GOT3 (cell line): ENCODE measurements at regions not wholly inside any gene's neighbourhood (a gene's known extent, or its start where the extent isn't known, plus 50 kb on each side); places are given as distances from the start of the nearest gene placed in this dataset.
"Not testable (repeated sequence)": the region's sequence is repeated elsewhere in the genome, so short reads cannot be mapped to it uniquely, and the experiment has no call there.

ENCODE experiments used
- DNase-seq: peaks from one replicate; lab custom pipeline; 2025; ENCODE audit warnings: mixed read lengths; lab: John Stamatoyannopoulos, UW

DNA sequence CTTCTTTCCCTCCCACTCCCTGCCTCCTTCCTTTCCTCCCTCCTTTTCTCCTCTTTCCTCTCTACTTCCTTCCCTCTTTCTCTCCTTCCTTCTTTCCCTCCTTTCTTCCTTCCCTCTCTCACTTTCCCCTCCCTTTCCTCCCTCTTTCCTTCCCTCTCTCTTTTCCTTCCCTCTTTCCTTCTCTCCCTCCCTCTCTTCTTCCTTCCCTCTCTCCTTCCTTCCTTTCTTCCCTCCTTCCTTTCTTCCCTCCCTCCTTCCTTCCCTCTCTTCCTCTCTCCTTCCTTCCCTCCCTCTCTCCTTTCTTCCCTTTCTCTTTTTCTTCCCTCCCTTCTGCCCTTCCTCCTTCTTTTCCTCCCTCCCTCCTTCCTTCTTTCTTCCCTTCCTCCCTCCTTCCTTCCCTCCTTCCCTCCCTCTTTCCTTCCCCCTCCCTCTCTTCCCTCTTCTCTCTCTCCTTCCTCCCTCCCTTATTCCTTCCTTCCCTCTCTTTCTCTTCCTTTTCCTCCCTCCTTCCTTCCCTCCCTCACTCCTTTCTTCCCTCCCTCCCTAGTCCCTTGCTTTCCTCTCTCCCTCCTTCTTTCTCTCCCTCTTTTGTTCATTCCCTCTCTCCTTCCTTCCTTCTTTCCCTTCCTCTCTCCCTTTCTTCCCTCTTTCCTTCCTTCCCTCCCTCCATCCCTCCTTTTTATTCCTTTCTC is 443.9 kb downstream of the ZNF536 start:
- DNase-seq, result no peak

DNA sequence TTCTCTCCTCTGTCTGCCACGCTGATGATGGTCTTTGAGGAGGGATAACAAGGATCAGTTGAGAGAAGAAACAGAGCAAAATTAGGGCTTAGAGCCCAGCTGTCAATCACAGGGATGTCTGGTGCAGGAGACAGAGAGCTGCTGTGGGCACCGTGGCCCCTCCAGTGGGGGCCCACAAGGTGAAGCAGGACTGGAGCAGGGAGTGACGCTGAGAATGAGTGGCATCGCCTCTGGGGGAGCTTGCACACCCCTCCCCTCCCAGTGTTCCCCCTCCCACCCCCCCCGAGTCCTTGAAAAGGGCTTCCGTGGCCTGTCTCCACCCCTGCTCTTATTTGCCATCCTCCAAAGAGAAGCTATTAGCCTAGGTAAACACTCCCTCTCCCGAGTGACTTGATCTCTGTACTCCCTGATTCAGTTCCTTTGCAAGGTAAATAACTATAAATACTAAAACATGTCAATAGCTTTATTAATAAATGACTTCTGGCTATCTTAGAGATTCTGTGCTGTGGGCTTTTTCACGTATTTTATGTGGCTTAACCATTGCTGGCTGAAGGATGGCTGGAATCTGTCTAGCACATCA is 440.0 kb downstream of the ZNF536 start:
- DNase-seq, result no peak

DNA sequence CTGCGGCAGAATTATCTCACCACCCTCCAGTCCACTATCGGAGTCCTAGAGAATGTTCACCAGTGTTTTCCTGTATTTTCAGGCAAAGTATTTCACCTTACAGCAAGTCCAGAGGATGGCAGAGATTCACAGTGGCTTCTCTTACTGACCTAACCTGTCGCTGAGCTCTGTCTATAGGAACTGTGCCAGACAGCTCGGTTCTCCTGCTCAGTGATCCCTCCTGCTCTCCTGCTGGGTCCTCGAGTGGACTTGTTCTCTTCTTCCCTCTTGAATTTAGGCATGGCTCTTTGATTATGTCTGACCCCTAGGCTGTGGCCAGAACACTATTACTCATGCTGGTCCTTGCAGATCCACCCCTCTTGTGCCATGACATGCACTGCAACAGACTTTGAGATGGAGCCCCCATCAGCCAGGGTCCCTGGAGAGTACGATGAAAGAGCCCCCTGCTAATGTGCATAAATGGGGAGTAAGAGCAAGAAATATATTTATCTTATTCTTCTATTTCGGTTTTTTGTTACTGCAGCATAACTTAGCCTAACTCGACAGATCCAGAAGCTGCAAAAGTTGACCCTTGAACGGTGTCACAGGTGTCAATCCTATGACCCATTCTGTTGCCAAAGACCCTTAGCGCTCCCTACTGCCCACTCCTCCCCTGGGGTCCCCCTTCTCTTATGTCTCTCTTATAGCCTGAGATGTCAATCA is 439.4 kb downstream of the ZNF536 start:
- DNase-seq, result no peak

DNA sequence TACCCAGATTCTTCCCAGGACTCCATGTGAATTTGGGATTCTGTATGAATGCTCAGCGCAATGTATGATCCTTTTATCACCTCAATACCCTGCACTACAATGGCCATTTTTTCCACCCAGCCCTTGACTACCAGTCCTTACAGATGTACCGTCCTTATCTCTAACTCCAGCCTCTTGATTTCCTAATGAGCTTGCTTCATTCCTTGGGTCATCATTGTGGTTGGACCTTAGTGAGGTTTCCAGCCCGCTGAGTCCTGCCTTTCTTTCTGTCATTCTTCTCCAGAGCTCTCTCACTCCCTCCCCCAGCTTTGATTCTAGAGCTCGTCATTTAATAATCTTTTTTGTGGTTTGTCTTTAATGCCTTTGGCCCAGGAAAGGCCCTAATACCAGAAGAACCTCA is 438.5 kb downstream of the ZNF536 start:
- DNase-seq, result no peak

DNA sequence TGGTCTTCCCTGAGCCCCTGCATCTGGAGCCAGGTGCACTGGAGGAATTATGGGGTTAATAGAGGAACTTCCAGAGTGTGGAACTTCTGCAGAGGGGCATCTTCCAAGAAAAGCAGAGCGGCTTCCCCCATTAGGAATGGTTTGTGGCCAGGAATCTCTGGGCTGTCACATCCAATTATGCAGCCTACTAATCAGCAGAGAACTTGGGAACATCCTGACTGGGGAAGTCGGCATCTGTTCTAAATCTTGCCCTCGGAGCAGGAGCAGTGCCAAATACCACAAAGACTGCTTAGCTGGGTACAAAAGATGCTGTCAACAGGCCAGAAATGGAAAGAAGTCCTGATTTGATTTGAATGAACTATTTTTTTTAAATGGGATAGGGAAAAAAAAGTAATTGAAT is 435.1 kb downstream of the ZNF536 start:
- no peak for DNase-seq

DNA sequence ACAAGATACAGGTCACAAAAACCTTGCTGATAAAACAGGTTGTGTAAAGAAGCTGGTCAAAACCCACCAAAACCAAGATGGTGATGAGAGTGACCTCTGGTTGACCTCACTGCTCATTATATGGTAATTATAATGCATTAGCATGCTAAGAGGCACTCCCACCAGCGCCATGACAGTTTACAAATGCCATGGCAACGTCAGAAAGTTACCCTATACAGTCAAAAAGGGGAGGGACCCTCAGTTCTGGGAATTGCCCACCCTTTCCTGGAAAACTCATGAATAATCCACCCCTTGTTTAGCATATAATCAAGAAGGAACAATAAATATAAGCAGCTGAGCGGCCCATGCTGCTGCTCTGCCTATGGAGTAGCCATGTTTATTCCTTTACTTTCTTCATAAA is 434.1 kb downstream of the ZNF536 start:
- DNase-seq, result no peak

DNA sequence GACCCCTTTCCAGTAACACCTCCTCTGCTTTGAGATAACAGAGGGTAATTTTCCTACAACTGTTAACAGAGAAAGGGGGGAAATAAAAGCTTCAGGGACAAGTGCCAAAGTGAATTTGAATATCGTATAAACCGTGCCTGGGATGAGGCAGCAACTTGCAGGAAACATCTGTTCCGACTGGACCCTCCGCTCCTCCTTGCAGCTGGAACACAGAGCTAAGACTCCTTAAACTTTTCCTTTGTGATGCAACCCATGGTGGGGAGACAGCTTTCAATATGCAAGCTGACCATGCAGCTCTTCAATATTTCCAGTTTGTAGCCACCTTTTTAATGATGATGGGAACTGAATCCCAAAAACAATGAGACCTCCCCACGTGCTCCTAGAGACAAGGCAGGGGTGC is 432.6 kb downstream of the ZNF536 start:
- no peak for DNase-seq

DNA sequence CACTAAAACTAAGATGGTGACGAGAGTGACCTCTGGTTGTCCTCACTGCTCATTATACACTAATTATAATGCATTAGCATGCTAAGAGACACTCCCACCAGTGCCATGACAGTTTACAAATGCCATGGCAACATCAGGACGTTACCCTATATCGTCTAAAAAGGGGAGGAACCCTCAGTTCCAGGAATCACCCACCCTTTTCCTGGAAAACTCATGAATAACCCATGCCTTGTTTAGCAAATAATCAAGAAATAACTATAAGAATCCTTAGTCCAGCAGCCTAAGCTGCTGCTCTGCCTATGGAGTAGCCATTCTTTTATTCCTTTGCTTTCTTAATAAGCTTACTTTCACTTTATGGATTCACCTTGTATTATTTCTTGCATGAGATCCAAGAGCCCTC is 432.1 kb downstream of the ZNF536 start:
- DNase-seq, result not testable (repeated sequence)

DNA sequence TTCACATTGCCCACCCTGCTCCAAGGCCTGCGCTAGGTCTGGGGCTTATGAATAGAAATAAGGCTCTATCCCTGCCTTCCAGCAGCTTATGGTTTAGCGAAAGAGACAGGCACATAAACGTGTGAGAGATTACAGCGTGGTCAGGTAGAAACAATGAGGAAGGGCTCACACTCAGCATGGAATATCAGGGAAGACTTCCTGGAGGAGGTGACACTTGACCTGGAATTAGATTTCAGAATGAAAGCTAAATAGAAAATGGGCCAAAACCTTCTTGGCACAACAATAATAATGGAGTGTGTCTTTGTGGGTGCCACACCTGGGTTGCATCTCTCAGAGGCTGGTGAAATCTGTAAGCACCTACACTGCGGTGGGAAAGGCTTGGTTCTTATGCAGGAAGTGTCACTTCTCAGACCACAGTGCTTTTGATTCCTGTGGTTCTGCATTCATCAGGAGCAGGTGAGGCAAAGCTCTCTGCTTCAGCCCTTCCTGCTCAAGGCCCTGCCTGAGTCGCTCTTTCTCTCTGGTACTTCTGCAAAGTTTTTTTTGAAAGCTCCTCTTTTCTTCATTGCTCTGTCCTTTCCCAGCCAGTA is 430.3 kb downstream of the ZNF536 start:
- no peak for DNase-seq

DNA sequence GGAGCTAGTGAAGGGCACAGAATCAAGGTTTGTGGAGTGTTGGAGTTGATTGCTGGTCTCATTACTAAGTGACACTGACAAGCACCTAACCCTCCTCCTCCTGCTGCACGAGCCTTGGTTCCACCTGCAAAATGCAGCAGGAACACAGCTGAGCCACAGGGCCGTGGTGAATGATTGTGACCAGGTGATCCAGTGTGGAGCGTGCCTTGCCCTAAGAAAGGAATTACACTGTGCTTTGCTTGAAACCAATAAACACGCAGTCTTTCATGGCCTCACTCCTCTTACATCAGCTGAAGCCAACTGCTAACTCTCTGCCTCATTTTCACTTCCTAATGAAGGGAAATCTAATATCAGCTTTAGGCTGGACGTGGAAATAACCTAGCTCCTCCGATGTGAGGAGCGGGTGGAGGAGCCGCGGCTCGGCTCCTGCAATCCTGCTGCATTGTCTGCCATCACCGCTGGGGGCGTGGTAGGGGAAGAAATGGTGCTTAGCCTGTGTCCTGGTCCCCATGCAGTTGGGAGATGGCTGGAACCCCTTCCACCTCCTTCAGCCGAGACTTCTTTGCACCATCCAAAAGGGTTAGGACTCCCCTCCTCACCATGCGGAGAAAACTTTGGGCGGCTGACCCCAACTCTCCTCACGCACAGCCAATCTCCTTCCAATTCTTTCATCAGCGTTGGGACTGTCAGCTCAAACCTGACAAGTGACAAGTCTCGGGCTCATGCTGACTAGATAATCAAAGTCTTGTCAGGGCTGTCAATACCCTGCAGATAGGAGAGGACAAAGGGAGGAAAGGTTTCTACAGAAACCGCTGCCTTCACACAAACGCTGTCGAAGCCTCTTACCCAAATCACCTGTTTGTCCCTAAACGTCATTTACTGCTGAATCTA is 427.9 kb downstream of the ZNF536 start:
- no peak for DNase-seq

DNA sequence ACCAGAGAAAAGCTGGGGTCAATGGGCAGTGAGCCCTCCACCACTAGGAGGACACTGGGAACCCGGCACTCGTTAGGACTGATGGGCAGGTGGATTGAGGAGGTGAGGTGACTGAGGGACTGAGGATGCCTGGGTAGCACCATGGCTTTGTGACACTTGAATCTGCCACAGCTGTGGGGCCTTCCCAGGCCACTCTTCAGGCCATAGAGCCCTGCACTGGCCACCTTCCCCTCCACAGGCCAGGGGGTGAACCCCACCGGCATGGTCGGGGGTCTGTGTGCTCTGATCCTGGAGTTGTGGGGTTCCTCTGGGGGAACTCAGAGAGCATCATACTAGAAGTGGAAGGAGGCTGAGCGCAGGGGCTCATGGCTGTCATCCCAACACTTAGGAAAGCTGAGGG is 423.5 kb downstream of the ZNF536 start:
- DNase-seq, result no peak

DNA sequence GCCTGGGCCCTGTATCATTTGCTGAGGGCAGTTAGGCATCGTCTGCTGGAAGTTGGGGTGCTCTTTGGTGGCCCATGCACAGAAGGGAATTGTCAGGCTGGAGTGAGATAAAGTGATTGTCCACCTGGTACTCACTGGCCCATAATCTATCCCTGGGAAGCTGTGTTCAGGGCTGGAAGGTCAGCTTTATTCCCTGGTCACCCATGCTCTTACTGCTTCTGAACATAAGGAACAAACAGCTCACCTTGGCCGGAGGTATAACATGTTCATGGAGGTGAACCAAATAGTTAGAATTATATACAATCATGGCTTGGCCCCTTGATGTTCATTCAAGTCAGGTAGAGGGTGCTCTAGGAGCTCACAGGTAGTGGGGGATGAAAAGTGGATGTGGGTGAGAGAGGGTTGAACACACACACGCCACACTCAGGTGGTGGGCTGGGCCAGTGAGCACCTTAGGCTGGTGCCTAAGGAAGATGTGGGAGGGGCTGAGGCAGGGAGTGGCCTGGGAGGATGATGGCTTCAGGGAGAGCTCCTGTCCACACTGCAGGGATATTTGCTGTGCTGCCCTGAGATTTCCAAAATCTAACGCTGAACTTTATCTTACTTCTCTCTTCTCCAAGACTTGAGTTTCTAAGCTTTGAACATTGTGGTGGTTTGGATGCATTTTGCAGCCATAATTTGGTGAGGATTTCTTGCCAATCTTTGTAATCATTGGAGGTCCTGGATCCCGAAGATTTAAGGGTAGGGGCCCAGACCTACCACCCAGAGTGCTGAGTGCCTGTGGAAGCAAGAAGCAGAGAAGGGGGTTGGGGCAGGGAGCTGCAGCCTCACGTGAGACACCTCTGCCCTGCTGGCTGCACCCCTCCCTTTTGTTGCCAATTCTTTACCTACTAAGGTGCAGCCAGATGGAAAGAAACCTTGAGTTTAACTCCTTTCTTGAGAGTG is 420.6 kb downstream of the ZNF536 start:
- DNase-seq, result no peak

DNA sequence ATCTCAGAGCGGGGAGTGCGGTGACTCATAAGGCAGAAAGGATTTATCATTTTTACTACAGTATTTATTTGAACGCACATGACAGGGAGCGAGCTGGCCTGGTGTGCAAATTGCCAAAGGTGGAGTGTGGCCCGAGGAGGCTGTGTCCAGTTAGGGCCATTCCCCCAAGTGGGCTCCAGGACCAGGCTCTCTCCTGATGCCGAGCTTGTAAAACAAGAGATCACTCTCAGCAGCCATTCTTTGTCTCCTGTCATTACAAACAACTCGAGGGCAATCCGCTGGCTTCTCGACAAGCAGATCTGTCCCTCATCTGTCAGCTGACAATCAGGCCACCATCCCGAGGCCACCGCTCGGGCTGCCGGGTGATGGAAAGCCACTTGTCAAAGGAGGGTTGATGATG is 418.9 kb downstream of the ZNF536 start:
- DNase-seq, result no peak

DNA sequence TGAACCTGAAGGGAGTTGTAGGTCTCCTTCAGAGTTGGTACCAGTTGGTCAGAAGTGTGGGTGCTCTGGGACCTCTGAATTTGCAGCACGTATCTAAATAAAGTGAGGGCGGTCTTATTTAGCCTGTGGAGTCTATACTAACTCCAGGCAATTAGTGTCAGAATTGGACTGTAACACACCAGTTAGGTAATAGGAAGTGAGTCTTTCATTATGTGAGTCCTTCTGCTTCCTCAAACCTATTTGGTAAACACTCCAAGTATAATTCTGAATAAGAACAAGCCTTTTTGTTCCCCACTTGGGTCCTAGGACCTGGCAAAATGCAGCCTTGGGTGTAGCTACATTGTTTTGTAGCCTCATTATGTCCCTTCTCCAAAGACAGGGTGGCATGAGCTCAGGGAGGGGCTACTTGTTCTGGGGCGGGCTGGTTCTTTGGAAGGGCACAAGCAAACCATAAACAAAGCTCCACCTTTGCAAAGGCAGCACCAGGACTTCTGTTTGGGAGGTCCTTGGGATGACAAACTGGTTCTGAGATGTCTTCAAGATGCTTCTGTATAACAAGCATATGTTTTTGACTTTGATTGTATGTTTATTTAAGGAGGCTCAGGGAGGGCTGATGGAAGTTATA is 418.0 kb downstream of the ZNF536 start:
- DNase-seq, result no peak

DNA sequence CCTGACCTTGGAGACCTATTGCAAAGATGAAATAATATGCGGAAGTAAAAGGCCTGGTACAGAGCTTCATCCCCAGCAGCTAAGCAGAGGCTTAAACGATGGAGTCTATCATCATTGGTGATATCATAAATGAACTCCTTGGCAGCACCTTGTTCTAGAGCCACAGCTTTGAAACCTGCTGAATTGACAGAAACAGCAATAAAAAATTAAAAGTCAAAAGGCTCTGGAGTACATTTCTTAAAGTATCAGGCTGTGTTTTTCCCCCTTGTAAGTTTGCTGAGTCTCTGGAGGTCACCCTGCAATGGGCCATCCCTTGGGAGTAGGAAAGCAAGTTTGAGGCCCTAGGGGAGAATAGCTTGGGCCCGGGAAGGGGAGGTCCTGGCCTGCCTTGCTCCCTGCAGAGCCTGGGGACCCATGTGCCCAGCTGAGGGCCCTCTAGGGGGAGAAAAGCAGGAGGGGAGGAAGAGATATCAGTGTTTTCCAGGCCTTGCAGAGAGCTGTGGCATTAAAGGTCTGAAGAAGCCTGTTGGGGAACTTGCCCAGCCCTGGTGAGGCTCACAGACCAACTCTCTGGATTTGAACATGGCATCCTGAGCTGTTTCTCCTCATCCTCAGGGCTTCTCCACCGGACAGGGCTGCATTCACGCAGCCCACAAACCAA is 416.1 kb downstream of the ZNF536 start:
- DNase-seq, result no peak

DNA sequence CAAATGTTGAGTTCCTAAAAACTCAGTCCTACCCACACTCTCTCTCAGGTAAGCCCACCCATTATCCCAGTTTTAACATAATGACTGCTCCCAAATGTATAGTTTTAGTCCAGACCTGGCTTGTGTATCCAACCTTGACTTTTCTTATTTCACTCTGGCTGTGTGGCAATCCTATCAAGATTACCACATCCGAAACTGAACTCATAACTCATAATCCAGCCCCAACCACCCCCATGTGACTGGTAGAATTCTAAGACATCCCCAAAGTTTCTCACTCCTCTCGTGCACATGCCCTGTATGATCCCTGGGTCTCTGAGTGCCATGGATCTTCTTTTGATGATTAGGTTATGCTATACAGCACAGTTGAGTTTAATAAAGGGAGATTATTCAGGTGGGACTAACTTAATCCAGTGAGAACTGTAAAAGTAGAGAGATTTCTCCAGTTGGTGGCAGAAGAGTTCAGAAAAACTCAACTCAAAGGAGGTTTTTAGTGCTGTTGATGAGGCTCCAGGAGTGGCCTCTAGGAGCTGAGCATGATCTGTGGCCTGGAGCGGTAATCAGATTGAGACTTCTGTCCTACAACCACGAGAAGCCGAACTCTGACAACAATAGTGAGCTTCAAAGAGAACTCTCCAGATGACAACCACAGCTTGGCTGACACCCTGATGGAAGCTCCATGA is 413.4 kb downstream of the ZNF536 start:
- DNase-seq, result no peak

DNA sequence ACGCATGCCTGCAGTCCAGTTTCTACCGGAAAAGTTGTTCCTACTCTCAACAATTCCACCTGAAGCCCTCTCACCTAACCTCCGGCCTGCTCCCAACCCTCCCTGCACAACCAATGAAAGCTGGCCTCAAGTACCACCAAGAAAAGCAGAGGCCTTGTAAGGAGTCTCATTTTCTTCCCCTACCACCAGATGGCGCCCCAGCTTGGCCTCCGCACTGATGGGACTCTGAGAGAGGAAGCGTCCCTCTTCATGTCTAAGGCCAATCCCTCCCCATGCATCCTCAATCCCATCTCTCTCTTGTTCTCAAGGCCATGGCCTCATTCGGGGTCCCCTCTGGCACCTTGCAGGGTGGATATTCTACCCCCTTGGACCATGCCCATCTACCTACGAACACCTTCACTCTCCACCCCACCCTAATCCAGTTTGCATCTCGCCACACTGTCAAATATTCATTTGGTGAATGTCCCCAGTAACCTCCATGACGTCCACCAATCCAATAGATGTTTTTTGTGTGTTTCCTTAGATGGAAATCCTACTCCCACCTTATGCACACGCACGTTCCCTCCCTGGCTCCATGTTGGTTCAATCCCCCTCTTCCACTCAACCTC is 412.8 kb downstream of the ZNF536 start:
- no peak for DNase-seq

DNA sequence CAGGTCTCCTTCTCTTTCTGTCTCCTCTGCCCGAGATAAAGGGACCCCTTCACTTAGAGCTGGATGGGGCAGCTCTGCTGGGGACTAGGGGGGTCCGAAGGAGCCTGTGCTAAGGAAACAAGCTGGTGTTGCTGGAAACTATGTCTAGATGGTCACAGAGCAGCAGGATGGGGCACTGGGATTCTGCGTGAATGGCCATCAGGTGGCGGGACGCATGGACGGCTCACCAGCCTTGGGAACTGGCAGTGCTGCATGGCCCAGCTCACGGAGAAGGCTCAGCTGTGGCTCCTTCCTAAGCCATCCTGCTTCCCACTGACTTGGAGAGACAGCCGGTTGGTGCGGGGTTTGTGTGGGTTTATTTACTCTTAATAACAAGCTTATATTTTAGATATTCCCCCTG is 411.8 kb downstream of the ZNF536 start:
- no peak for DNase-seq

DNA sequence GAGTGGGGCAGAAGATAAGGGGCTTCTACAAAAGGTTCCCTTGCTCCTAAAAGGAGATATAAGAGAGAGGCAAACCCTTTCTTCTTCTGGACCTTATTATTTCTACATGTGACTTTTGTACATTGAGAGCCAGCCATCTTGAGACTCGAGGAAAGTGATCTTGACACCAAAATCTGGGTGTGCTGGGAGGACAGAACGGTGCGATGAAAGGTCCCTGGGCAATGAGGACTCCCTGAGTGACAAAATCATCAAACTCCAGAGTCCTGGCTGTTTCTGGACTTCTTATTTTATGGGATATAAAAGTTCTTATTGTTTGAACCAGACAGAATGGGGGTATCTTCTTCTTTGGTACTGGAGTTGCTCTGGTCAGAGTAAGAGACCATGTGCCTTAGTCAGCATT is 411.0 kb downstream of the ZNF536 start:
- DNase-seq, result no peak
